ENCODE measurements at regions not wholly inside any gene's neighbourhood (a gene's known extent, or its start where the extent isn't known, plus 50 kb on each side); places are given as distances from the start of the nearest gene placed in this dataset.

DNA sequence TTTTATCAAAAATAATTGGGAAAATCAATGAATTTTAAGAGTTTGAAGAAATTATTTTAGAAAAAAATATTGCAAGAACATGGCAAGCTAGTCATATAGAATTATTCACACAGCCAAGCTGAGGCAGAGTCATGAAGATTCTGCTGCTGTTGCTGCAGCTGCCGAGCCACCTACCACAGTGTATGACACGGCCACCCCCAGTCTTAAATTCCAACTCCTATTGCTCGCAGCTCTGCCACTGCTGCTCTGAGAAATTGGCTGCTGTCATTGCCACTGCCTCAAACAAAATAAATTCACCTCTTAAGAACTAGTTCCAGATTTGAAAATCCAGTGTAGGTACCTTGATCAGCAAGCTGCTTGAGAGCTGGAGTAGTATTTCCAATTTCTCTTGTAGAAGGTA, 1318.8 kb upstream of the ACO1 start:
- H3K4me3 Mint-ChIP-seq = no peak overlapping the region
- H3K27me3 Mint-ChIP-seq = no peaks in the 10 kb centered on the region
- no peaks in the 10 kb centered on the region for H3K36me3 Mint-ChIP-seq
- no peak overlapping the region for H3K27ac Mint-ChIP-seq
- no peaks in the 10 kb centered on the region for H3K4me1 Mint-ChIP-seq
- no peak for DNase-seq
- no peaks in the 10 kb centered on the region for H3K9me3 Mint-ChIP-seq
- CTCF ChIA-PET = no interaction called here

DNA sequence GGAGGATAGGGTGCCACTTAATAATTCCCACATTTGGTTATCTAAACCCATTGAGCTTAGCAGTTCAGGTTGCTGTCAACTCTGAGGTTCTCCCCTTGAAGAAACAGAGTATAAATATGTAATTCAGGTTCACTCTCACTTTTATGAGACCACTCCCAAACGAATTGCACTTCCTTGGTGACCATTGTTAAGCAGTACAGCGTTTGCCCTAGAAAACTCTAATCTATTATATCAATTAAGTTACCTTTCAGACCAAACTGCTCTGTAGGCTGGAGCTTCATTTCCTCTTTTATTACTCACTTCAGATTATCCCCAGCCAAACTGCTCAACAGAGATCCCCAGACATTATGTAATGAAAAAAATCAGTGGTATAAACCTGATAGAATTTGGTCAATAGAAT, 1317.0 kb upstream of the ACO1 start:
- H3K4me1 Mint-ChIP-seq = no peaks in the 10 kb centered on the region
- H3K36me3 Mint-ChIP-seq = no peaks in the 10 kb centered on the region
- no peak for DNase-seq
- H3K9me3 Mint-ChIP-seq = no peaks in the 10 kb centered on the region
- no peak overlapping the region for H3K4me3 Mint-ChIP-seq
- no peaks in the 10 kb centered on the region for H3K27me3 Mint-ChIP-seq
- no peak overlapping the region for H3K27ac Mint-ChIP-seq
- CTCF ChIA-PET = no interaction called here

DNA sequence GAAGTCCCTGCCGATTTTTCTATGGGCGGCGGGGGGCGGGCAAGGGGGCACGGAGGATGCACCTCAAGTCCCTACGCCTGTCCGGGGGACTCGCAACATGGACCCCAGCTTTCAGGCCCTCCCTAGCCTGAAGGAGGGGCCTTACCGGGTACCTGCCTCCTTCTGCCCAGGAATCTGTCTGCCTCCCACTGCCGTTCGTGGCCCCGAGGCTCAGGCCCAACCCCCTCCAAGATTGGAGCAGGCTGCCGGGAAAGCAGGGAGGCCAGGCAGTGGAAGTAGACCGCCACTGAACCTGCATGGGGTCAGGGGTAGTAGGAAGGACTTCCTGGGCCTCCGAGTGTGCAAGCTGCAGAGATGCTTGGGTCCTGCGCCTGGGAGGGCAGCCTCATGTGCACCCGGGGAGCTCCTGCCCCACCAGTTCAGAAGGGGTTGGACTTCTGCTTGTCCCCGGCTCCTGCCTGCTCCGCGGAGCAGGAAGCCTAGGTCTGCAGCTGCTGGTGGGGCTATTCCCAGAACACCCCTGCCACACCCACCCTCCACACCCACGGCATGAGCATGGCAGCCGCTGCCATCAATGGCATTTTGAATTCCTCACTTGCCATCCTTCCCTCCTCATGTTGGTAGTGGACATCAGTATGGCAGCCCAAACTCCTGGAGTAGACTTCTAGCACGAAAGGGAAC, 1312.7 kb upstream of the ACO1 start:
- no peak overlapping the region for H3K27ac Mint-ChIP-seq

DNA sequence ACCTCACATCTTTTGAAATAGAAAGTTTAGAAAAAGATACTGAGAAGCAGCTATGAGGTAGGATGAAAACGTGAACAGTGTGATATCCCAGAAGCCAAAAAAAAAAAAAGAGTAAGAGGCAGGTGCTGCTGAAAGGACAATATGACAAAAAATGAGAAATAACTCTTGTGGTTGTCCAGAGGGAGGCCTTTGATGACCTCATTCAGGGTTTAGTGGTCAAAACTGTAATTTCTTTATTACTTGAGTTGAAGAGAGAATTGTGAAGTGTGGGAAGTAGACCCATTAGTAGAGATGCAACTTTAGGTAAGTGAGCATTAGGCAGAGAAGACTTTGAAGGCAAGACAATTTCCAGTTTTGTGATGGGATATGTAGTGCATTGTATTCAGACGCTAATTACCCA, 1306.3 kb upstream of the ACO1 start:
- Mint-ChIP-seq H3K4me3 (no peak overlapping the region), H3K36me3 (no peaks in the 10 kb centered on the region), H3K9me3 (no peaks in the 10 kb centered on the region), H3K27me3 (no peaks in the 10 kb centered on the region), H3K4me1 (no peaks in the 10 kb centered on the region), H3K27ac (no peak overlapping the region)
- CTCF ChIA-PET = no interaction called here
- DNase-seq = no peak

More for the DNA sequence above, 1312.7 kb upstream of the ACO1 start:
- no peaks in the 10 kb centered on the region for H3K4me1 Mint-ChIP-seq
- no peaks in the 10 kb centered on the region for H3K36me3 Mint-ChIP-seq
- DNase-seq = no peak
- CTCF ChIA-PET = no interaction called here
- H3K27me3 Mint-ChIP-seq = no peaks in the 10 kb centered on the region
- H3K9me3 Mint-ChIP-seq = no peaks in the 10 kb centered on the region
- no peak overlapping the region for H3K4me3 Mint-ChIP-seq

DNA sequence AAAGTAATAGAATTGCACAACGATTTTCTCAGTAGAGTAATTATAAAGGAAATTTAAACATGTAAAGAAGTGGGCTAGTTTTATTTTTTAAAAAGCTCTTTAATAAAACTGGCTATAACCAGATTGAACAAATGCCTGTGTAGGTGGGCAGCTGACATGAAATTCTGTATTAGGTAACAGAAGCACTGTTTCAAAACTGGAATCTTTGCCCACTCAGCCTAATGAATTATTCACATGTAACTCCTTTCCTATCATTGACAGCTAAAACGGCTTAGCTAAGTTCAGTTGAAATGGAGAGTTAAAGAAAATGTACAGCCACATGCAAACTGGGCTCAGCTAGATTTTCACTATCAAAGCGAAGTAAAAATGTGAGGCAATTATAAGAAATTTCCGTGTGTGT, 1300.1 kb upstream of the ACO1 start:
- no peaks in the 10 kb centered on the region for H3K36me3 Mint-ChIP-seq
- CTCF ChIA-PET = no interaction called here
- H3K27ac Mint-ChIP-seq = no peak overlapping the region
- H3K4me3 Mint-ChIP-seq = no peak overlapping the region
- no peaks in the 10 kb centered on the region for H3K4me1 Mint-ChIP-seq
- DNase-seq = no peak
- no peaks in the 10 kb centered on the region for H3K27me3 Mint-ChIP-seq
- no peaks in the 10 kb centered on the region for H3K9me3 Mint-ChIP-seq

DNA sequence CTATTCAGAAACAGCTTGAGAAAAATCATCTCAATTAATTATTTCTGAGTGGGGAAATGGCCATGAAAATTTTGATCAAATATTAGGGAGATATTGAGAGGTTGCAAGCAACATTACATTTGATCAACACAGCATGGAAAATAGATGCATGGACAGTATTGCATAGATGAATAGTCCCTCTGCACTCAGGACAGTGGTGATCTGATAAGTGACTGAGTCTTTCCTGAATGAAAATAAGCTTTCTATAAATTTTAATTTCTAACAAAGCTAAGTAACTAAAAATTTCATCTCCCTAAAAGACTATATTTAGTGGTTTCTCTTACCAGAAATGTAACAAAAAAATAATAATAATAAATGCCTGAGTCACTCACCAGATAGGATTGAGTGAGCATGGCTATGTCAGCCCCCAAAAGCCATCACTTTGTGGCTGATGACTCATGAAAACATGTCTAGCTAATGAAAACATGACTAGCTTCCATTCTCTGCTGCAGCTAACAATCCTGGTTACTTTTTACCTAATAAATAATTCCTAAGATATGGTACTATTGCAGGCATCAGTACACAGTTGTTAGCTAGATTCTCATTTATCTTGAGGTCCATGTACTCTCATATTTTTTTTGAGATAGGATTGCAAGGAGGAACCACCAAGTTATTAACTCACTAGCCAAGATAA, 1294.8 kb upstream of the ACO1 start:
- Mint-ChIP-seq H3K4me3 (no peak overlapping the region), H3K27ac (no peak overlapping the region), H3K9me3 (no peaks in the 10 kb centered on the region), H3K36me3 (no peaks in the 10 kb centered on the region), H3K27me3 (no peaks in the 10 kb centered on the region), H3K4me1 (no peaks in the 10 kb centered on the region)
- CTCF ChIA-PET = no interaction called here
- no peak for DNase-seq

DNA sequence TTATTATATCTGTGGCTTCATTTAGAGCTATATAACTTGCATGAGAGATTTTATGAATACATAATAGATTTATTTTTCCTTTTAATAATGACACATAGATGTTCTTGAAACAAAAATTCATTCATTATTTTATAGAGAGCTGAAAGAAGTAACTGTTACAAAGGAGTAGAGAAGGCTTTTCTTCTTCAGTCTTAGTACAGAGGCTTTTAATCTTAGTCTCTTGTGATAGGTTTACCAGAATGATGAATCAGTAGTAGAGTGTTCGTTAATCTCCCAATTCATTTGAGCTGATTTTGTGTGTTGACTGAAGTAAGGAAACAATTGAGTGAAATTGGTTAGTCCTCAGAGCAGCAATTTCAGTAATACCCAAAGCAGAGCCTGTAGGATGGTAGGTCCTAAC, 1284.1 kb upstream of the ACO1 start:
- DNase-seq = no peak
- Mint-ChIP-seq H3K36me3 (no peaks in the 10 kb centered on the region), H3K27ac (no peak overlapping the region), H3K9me3 (no peaks in the 10 kb centered on the region), H3K27me3 (no peaks in the 10 kb centered on the region), H3K4me1 (no peaks in the 10 kb centered on the region), H3K4me3 (no peak overlapping the region)
- CTCF ChIA-PET = no interaction called here

DNA sequence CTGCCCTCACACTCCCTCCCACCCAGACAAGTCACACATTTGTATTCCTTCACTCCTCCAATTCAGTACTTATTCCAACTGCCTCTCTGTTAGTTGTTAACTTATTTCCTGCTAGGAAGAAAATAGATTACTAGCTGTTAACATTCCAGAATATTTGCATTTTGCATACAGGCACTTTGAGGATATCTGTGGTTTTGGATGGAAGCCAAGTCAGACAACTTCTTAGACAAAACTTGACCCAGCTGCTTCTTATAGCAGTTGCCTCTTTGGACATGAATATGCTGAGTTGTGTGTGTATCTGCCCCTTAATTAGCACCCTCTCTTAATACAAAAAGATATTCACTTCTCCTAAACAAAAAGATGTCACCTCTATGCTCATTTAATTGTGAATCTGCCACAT, 1280.6 kb upstream of the ACO1 start:
- no peak for DNase-seq
- Mint-ChIP-seq H3K4me1 (no peaks in the 10 kb centered on the region), H3K27me3 (no peaks in the 10 kb centered on the region), H3K36me3 (no peaks in the 10 kb centered on the region), H3K9me3 (no peaks in the 10 kb centered on the region), H3K27ac (no peak overlapping the region), H3K4me3 (no peak overlapping the region)
- CTCF ChIA-PET = no interaction called here

DNA sequence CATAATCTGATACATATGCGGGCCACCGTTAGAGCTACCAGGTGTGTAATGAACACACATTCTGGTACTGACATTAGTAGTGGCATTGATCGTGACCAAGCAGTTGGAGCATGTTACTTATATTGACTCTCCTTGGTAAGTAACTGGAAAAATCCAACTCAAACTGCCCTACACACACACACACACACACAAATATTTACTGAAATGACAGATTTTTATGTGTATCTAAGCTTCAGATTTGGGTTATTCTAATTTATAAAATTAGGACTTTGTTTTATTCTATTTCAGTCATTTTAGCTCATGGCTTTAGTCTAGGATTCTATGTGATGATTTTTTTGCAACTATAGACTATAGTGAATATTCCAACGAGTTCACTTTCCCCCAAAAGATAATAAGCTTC, 1280.2 kb upstream of the ACO1 start:
- no peaks in the 10 kb centered on the region for H3K27me3 Mint-ChIP-seq
- H3K4me1 Mint-ChIP-seq = no peaks in the 10 kb centered on the region
- H3K27ac Mint-ChIP-seq = no peak overlapping the region
- no peak overlapping the region for H3K4me3 Mint-ChIP-seq
- no peak for DNase-seq
- H3K36me3 Mint-ChIP-seq = no peaks in the 10 kb centered on the region
- CTCF ChIA-PET = no interaction called here
- H3K9me3 Mint-ChIP-seq = no peaks in the 10 kb centered on the region

DNA sequence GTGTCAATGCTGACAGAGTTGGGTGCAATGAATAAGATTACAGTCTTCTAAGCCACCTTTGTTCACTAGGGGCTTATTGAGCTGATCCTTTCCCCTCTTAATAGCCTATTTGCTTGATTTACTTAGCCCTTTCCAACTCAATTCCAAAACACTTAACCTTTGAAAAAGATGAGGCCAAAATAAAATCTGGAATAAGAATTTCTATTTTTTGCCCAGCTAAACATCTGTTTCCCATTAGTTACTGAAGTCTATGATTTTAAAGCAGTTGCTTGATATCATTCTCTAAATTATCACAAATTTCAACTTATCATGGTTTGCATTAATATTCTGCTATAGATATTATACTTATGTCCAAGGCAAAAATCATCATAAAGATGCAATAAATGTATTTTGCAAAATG, 1272.0 kb upstream of the ACO1 start:
- no peaks in the 10 kb centered on the region for H3K4me1 Mint-ChIP-seq
- no peak overlapping the region for H3K27ac Mint-ChIP-seq
- H3K9me3 Mint-ChIP-seq = no peaks in the 10 kb centered on the region
- no peak for DNase-seq
- CTCF ChIA-PET = no interaction called here
- H3K27me3 Mint-ChIP-seq = no peaks in the 10 kb centered on the region
- H3K4me3 Mint-ChIP-seq = no peak overlapping the region
- no peaks in the 10 kb centered on the region for H3K36me3 Mint-ChIP-seq

DNA sequence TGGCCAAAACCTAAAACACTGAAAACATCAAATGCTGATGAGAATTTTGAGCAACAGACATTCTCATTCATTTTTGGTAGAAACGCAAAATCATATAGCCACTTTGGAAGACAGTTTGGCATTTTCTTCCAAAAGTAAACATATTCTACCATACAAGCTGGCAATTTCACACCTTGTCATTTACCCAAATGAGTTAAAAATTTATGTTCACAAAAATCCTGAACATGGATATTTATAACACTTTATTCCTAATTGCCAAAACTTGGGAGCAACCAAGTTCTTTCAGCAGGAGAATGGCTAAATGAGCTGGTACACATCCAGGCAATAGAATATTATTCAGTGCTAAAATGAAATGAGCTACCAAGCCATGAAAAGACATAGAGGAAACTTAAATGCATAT, 1270.1 kb upstream of the ACO1 start:
- H3K4me3 Mint-ChIP-seq = no peak overlapping the region
- H3K27ac Mint-ChIP-seq = no peak overlapping the region
- H3K36me3 Mint-ChIP-seq = no peaks in the 10 kb centered on the region
- no peak for DNase-seq
- H3K9me3 Mint-ChIP-seq = no peaks in the 10 kb centered on the region
- H3K4me1 Mint-ChIP-seq = no peaks in the 10 kb centered on the region
- CTCF ChIA-PET = no interaction called here
- no peaks in the 10 kb centered on the region for H3K27me3 Mint-ChIP-seq

DNA sequence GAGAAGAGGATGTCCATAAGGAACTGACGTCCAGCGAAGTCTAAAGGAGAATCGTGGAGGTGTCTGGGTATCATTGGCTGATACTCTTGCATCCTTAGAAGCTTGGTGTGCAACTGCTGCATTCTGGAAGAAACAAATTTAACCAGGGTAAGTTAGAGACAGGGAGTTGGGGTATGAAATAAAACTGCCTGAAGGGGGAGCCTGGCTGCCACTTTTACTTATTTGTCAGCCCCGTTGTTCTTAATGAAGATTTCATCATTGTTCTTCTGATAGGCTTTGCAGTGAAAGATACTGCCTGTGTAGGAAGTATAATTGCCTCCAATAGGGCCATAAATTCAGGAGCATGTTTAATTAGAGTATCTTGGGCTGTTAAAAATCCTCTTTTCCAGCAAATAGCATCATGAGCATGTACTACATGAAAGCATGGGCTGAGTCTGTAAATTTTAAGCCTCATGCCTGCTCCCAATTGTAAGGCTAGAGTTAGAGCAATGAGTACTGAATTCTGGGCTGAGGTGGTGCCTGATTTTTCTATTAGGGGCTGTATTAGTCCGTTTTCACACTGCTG, 1264.5 kb upstream of the ACO1 start:
- Mint-ChIP-seq H3K9me3 (no peaks in the 10 kb centered on the region), H3K4me3 (no peak overlapping the region), H3K4me1 (no peaks in the 10 kb centered on the region), H3K27ac (no peak overlapping the region), H3K36me3 (no peaks in the 10 kb centered on the region), H3K27me3 (no peaks in the 10 kb centered on the region)
- DNase-seq = peak; percentile 55
- CTCF ChIA-PET = interaction anchor here (1.0 to 2.3 kb wide), 3 partner anchors 422 to 955 kb away, joined by 3 to 5 read pairs (median 4); no protein-coding TSS in a partner anchor

DNA sequence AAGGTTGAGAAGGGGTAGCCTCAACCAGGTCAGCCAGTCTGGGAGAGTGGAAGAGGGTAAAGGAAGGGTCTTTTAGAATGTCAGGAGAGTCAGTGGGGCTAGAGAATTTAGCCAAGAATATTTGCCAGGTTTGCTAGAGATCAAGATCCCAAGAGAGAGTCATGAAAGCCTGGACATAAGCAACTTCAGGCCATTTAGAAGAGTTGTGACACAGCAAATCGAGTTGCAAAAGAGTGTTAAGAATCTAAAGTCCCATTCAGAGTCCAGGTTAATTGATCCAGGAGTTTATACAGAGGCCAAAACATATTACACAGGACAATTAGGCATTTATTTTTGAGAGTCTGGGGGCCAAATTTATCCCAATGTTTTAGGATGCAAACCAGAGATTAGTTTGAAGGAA, 1260.1 kb upstream of the ACO1 start:
- CTCF ChIA-PET = no interaction called here
- no peaks in the 10 kb centered on the region for H3K4me1 Mint-ChIP-seq
- H3K36me3 Mint-ChIP-seq = no peaks in the 10 kb centered on the region
- no peak for DNase-seq
- H3K27me3 Mint-ChIP-seq = no peaks in the 10 kb centered on the region
- H3K27ac Mint-ChIP-seq = no peak overlapping the region
- H3K9me3 Mint-ChIP-seq = no peaks in the 10 kb centered on the region
- H3K4me3 Mint-ChIP-seq = no peak overlapping the region

DNA sequence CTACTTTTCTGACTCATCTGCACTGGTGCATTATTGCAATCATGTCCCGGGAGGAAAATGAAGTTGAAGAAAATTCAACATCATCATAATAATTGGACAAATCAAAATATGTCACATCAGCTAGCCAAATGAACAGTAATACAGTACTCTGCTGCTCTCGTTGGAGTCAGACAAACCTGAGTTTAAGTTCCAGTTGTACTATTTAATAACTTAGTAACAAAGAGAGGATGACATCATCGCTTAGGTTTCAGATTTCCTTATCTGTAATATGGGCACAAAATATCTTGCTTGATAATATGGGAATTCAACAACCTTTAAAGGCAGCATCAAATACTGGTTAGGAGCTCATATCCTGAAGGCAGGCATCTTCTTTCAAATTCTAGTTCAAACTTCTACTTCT, 1248.9 kb upstream of the ACO1 start:
- peaks cover 2% of the 10 kb centered on the region for H3K4me1 Mint-ChIP-seq
- CTCF ChIA-PET = no interaction called here

DNA sequence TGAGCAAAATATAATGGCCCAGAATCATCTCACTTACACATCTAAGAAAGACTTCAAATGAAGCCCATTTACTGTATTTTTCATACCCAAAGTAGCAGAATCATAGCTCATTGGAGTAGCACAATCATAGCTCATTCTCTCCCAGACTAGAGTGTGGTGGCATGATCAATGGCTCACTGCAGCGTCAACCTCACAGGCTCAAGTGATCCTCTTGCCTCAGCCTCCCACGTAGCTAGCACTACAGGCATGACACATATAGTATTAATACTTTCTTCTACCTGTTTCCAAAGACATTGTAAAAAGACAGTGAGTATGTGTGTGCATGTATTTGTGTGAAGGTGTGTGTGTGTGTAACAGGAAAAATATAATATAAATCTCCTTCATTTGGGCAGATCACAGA, 1247.9 kb upstream of the ACO1 start:
- H3K9me3 Mint-ChIP-seq = no peaks in the 10 kb centered on the region
- no peak overlapping the region for H3K27ac Mint-ChIP-seq
- CTCF ChIA-PET = no interaction called here
- H3K36me3 Mint-ChIP-seq = no peaks in the 10 kb centered on the region
- no peak overlapping the region for H3K4me3 Mint-ChIP-seq
- no peaks in the 10 kb centered on the region for H3K27me3 Mint-ChIP-seq
- no peak for DNase-seq
- H3K4me1 Mint-ChIP-seq = peaks cover 2% of the 10 kb centered on the region

More for the DNA sequence above, 1248.9 kb upstream of the ACO1 start:
- H3K27ac Mint-ChIP-seq = no peak overlapping the region
- no peak overlapping the region for H3K4me3 Mint-ChIP-seq
- H3K36me3 Mint-ChIP-seq = no peaks in the 10 kb centered on the region
- no peaks in the 10 kb centered on the region for H3K27me3 Mint-ChIP-seq
- H3K9me3 Mint-ChIP-seq = no peaks in the 10 kb centered on the region
- DNase-seq = no peak

Data from activated naive CD4-positive, alpha-beta T cell treated with anti-CD3 and anti-CD28 coated beads, Interleukin-2, amount 10 ng/mL, durations not matched to agents 7 days and 5 days (primary cell).